Mammary epithelial cell (primary cell): ENCODE measurements at regions not wholly inside any gene's neighbourhood (a gene's known extent, or its start where the extent isn't known, plus 50 kb on each side); places are given as distances from the start of the nearest gene placed in this dataset.
A peak's percentile ranks its signal among the peaks of the same experiment; 100 is the strongest.

Source experiments
- EZH2 ChIP-seq: IDR thresholded peaks from 2 replicates; pipeline ENCODE4 v1.6.1; 2012; ENCODE audit warnings: low read length, inconsistent platforms, borderline replicate concordance
- TF ChIP-seq, protein P1 (sequence below), 2 donors: IDR thresholded peaks in 1 of 2; conservative IDR thresholded peaks in 1 of 2; 2 replicates each; pipeline ENCODE4 v1.5.1; 2011 to 2012; ENCODE audit warnings: inconsistent platforms in 2 of 2, low read length in 2 of 2, mild to moderate bottlenecking in 2 of 2, control low read depth in 1 of 2, low read depth in 1 of 2; ENCODE audit not compliant: insufficient read depth in 1 of 2; ENCODE audit errors: extremely low read depth in 1 of 2

DNA sequence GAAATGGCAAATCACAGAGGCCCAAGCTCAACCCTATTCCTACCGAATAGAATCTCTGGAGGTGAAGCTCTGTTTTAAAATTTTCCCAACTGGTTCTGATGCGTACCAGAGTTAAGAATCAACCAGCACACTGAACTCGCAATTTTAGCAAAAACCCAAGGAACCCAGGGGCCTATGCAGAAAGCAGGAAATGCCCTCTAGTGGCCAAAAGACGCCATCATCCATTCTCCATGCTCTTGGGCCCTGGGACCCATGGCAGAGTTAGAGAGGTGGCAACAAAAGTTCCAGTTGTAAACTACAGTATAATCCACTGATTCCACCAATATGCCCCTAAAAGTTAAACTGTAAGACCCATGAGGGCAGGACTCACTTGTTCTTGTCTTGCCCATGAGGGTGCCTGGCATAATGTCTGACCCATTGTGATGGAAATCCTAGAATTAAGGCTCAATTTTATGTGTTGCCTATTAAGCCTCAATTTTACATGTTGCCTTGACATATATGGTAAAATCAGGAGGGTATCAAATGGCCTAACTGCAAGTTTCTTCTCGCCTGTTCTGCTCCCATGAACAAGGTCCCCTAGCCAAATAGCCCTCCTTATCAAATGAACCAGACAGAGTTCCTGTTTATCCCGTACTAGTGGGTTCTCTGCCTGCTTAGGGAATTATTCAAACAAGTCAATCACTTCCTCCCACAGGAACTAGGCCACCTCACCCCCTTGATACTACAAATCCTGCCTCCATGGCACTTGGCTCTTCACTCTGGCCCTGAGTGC lies 137.5 kb upstream of the CPM start:
- TF ChIP-seq, protein P1, sequence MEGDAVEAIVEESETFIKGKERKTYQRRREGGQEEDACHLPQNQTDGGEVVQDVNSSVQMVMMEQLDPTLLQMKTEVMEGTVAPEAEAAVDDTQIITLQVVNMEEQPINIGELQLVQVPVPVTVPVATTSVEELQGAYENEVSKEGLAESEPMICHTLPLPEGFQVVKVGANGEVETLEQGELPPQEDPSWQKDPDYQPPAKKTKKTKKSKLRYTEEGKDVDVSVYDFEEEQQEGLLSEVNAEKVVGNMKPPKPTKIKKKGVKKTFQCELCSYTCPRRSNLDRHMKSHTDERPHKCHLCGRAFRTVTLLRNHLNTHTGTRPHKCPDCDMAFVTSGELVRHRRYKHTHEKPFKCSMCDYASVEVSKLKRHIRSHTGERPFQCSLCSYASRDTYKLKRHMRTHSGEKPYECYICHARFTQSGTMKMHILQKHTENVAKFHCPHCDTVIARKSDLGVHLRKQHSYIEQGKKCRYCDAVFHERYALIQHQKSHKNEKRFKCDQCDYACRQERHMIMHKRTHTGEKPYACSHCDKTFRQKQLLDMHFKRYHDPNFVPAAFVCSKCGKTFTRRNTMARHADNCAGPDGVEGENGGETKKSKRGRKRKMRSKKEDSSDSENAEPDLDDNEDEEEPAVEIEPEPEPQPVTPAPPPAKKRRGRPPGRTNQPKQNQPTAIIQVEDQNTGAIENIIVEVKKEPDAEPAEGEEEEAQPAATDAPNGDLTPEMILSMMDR (conservative IDR thresholded peaks at IDR 0.05 in 1 of 2, IDR thresholded peaks at IDR 0.05 in 1 of 2; ENCODE audit: extremely low read depth in 1 of 2, insufficient read depth in 1 of 2, low read depth in 1 of 2, low read length in 2 of 2): peak; percentile 91 to 94
- TF ChIP-seq EZH2: no peak
